IMR-90 (cell line): ENCODE measurements at regions not wholly inside any gene's neighbourhood (a gene's known extent, or its start where the extent isn't known, plus 50 kb on each side); places are given as distances from the start of the nearest gene placed in this dataset.

Experiments used
- ATAC-seq: fragments of 200-7000 bp; cut with Tn5 transposase; 2 replicates; pipeline ENCODE4 v1.9.1; 2020; ENCODE audit warnings: low read depth, mild to moderate bottlenecking, moderate library complexity
- BruUV-seq: library from RNA; stranded (reverse); fragments of 400-500 nt; replicated peaks from 2 replicates; lab custom pipeline; 2021; lab: Mats Ljungman, UMichigan
- CTCF ChIA-PET: fragments of 300-600 bp; formaldehyde crosslinking; extraction: SDS; loops from one replicate; lab custom pipeline; 2021; ENCODE audit warnings: antibody characterized with exemption; lab: Yijun Ruan, JAX
- POLR2A ChIA-PET: fragments of 300-600 bp; sonication (Branson Sonifier 250); formaldehyde crosslinking; loops from one replicate; lab custom pipeline; 2022; ENCODE audit warnings: antibody characterized with exemption; ENCODE audit not compliant: unreplicated experiment; lab: Charles Lee
- DNase-seq: peaks from one replicate; pipeline ENCODE4 v3.0.0; 2013
- H2AFZ ChIP-seq: replicated peaks from 2 replicates; pipeline ENCODE3; 2013; ENCODE audit warnings: low read length, mild to moderate bottlenecking; ENCODE audit not compliant: poor library complexity
- H2AK5ac ChIP-seq: 2 replicates; pipeline ENCODE4 v1.6.1; 2013; ENCODE audit warnings: low read depth, low read length, inconsistent platforms
- H2AK9ac ChIP-seq: replicated peaks from 2 replicates; pipeline ENCODE3; 2013; ENCODE audit warnings: mild to moderate bottlenecking, low read depth, low read length, moderate library complexity; ENCODE audit not compliant: poor library complexity
- H2BK120ac ChIP-seq: 2 replicates; pipeline ENCODE4 v1.6.1; 2013; ENCODE audit warnings: low read depth, low read length, inconsistent platforms
- H2BK15ac ChIP-seq: 3 replicates; pipeline ENCODE4 v1.6.1; 2013; ENCODE audit warnings: low read depth, low read length, inconsistent platforms
- H2BK20ac ChIP-seq: 2 replicates; pipeline ENCODE4 v1.6.1; 2013; ENCODE audit warnings: low read depth, mild to moderate bottlenecking, inconsistent platforms, low read length, moderate library complexity
- H2BK5ac ChIP-seq: 2 replicates; pipeline ENCODE4 v1.6.1; 2013; ENCODE audit warnings: mild to moderate bottlenecking, low read depth, low read length, inconsistent platforms; ENCODE audit not compliant: poor library complexity, severe bottlenecking
- H3K14ac ChIP-seq: replicated peaks from 2 replicates; pipeline ENCODE4 v1.6.1; 2013; ENCODE audit warnings: low read depth, low read length, inconsistent platforms
- H3K18ac ChIP-seq: 2 replicates; pipeline ENCODE4 v1.6.1; 2013; ENCODE audit warnings: low read depth, low read length, control low read depth
- H3K23ac ChIP-seq: 2 replicates; pipeline ENCODE4 v1.6.1; 2013; ENCODE audit warnings: low read depth, low read length, inconsistent platforms
- H3K27ac ChIP-seq: 2 replicates; pipeline ENCODE4 v1.5.1; 2013; ENCODE audit warnings: mild to moderate bottlenecking, control low read depth, low read length; ENCODE audit not compliant: insufficient read depth
- H3K27me3 ChIP-seq: 2 replicates; pipeline ENCODE4 v1.6.1; 2013; ENCODE audit warnings: low read length; ENCODE audit not compliant: control insufficient read depth, insufficient read depth
- H3K36me3 ChIP-seq: 2 replicates; pipeline ENCODE4 v1.6.1; 2013; ENCODE audit warnings: low read length, mixed read lengths; ENCODE audit not compliant: control insufficient read depth, insufficient read depth
- H3K4ac ChIP-seq: 2 replicates; pipeline ENCODE4 v1.6.1; 2013; ENCODE audit warnings: low read depth, low read length, inconsistent platforms
- H3K4me1 ChIP-seq: 2 replicates; pipeline ENCODE4 v1.6.1; 2013; ENCODE audit warnings: low read length, mixed read lengths; ENCODE audit not compliant: control insufficient read depth, insufficient read depth
- H3K4me2 ChIP-seq: 2 replicates; pipeline ENCODE4 v1.6.1; 2013; ENCODE audit warnings: low read depth, mild to moderate bottlenecking, control low read depth, low read length, moderate library complexity
- H3K4me3 ChIP-seq: 2 replicates; pipeline ENCODE4 v1.5.1; 2013; ENCODE audit warnings: low read depth, mild to moderate bottlenecking, control low read depth, low read length, moderate library complexity; ENCODE audit not compliant: insufficient read depth
- H3K56ac ChIP-seq: 2 replicates; pipeline ENCODE4 v1.6.1; 2013; ENCODE audit warnings: low read length, inconsistent platforms; ENCODE audit not compliant: insufficient read depth; ENCODE audit errors: extremely low read depth
- H3K79me1 ChIP-seq, 2 experiments: 2 replicates each; pipeline ENCODE4 v1.6.1; 2013; ENCODE audit warnings: low read length in 2 of 2, inconsistent platforms in 1 of 2, low read depth in 1 of 2
- H3K9ac ChIP-seq: 2 replicates; pipeline ENCODE4 v1.6.1; 2013; ENCODE audit warnings: low read depth, low read length, control low read depth
- H3K9me1 ChIP-seq: 2 replicates; pipeline ENCODE4 v1.6.1; 2013; ENCODE audit warnings: low read length, inconsistent platforms; ENCODE audit not compliant: insufficient read depth
- H3K9me3 ChIP-seq: 2 replicates; pipeline ENCODE4 v1.6.1; 2013; ENCODE audit warnings: low read length; ENCODE audit not compliant: control insufficient read depth, insufficient read depth
- H4K20me1 ChIP-seq: 2 replicates; pipeline ENCODE4 v1.6.1; 2013; ENCODE audit warnings: low read length, inconsistent platforms; ENCODE audit not compliant: insufficient read depth
- H4K5ac ChIP-seq: 2 replicates; pipeline ENCODE4 v1.6.1; 2013; ENCODE audit warnings: mild to moderate bottlenecking, low read depth, low read length, control low read depth
- H4K8ac ChIP-seq, 2 experiments: 2 replicates each; pipeline ENCODE4 v1.6.1; 2013; ENCODE audit warnings: low read depth in 2 of 2, low read length in 2 of 2, control low read depth in 1 of 2, inconsistent platforms in 1 of 2
- H4K91ac ChIP-seq: 2 replicates; pipeline ENCODE4 v1.6.1; 2013; ENCODE audit warnings: low read depth, low read length, inconsistent platforms; ENCODE audit not compliant: insufficient read depth
- BHLHE40 ChIP-seq: fragments of 150-350 bp; IDR thresholded peaks from 2 replicates; pipeline ENCODE4 v1.6.1; 2016; ENCODE audit warnings: mild to moderate bottlenecking, low read depth, low read length
- CEBPB ChIP-seq: IDR thresholded peaks from 2 replicates; pipeline ENCODE4 v1.6.1; 2012; ENCODE audit warnings: low read depth, low read length, improper control_type of control experiment
- CHD1 ChIP-seq: IDR thresholded peaks from 2 replicates; pipeline ENCODE4 v1.6.1; 2012; ENCODE audit warnings: low read depth, low read length, improper control_type of control experiment
- ELK1 ChIP-seq: fragments of 150-350 bp; IDR thresholded peaks from 2 replicates; pipeline ENCODE4 v1.6.1; 2016; ENCODE audit warnings: low read depth, mild to moderate bottlenecking, low read length, moderate library complexity, borderline replicate concordance
- MAFK ChIP-seq: IDR thresholded peaks from 2 replicates; pipeline ENCODE4 v1.6.1; 2012; ENCODE audit warnings: low read depth, low read length, improper control_type of control experiment
- MAZ ChIP-seq: IDR thresholded peaks from 2 replicates; pipeline ENCODE4 v1.6.1; 2012; ENCODE audit warnings: low read depth, mild to moderate bottlenecking, low read length, improper control_type of control experiment, moderate library complexity, borderline replicate concordance
- NFE2L2 ChIP-seq: fragments of 150-350 bp; IDR thresholded peaks from 2 replicates; pipeline ENCODE4 v1.6.1; 2016; ENCODE audit warnings: low read depth, mild to moderate bottlenecking, low read length
- POLR2A ChIP-seq: IDR thresholded peaks from 2 replicates; pipeline ENCODE4 v1.6.1; 2012; ENCODE audit warnings: mild to moderate bottlenecking, low read depth, low read length
- RAD21 ChIP-seq: IDR thresholded peaks from 2 replicates; pipeline ENCODE4 v1.6.1; 2012; ENCODE audit warnings: low read length, improper control_type of control experiment
- RCOR1 ChIP-seq: IDR thresholded peaks from 2 replicates; pipeline ENCODE4 v1.6.1; 2012; ENCODE audit warnings: mild to moderate bottlenecking, low read length, improper control_type of control experiment; ENCODE audit not compliant: insufficient replicate concordance
- RFX5 ChIP-seq: IDR thresholded peaks from 2 replicates; pipeline ENCODE4 v1.8.0; 2012; ENCODE audit warnings: low read depth, mild to moderate bottlenecking, low read length, moderate library complexity
- WGBS, 2 experiments: methylation state at CpG; one replicate each; pipeline versions ENCODE4 v1.1.5 to v1.1.7; 2013; ENCODE audit warnings: missing lambda C conversion rate in 2 of 2; ENCODE audit not compliant: insufficient read length in 1 of 2; ENCODE audit errors: extremely low coverage in 2 of 2; 5-methylcytosine and 5-hydroxymethylcytosine counted together
- dilution Hi-C: fragments of 300-500 bp; cut with HindIII; formaldehyde crosslinking; loops from one replicate; pipeline ENCODE4 v1.14.3; 2018; ENCODE audit warnings: low sequenced_read_pairs; ENCODE audit not compliant: unreplicated experiment
- in situ Hi-C: fragments of 300-500 bp; cut with MboI; formaldehyde crosslinking; loops from 3 replicates; pipeline ENCODE4 v1.14.3; 2019; ENCODE audit warnings: low sequenced_read_pairs, inconsistent platforms, mixed read lengths
- intact Hi-C: fragments of 100-400 bp; cut with micrococcal nuclease; formaldehyde crosslinking; loops from 2 replicates; pipeline ENCODE4 v1.10.0; 2022
- TF ChIP-seq, protein P1 (sequence below): conservative IDR thresholded peaks from 2 replicates; pipeline ENCODE4 v1.5.1; 2012; ENCODE audit warnings: mild to moderate bottlenecking, low read depth, low read length, improper control_type of control experiment
- TF ChIP-seq, protein P2 (sequence below): fragments of 150-350 bp; IDR thresholded peaks from 2 replicates; pipeline ENCODE4 v1.6.1; 2017; ENCODE audit warnings: mild to moderate bottlenecking, antibody characterized with exemption, low read length, low read depth

GRCh38 chr17:22300731-22301352 lies 608.5 kb downstream of the KCNJ18 start:
- DNase-seq: no peak
- ChIA-PET CTCF (no interaction called here), POLR2A (no interaction called here)
- Histone ChIP-seq H4K91ac (no peak overlapping the region), H2BK5ac (no peak overlapping the region), H3K14ac (no peak overlapping the region), H3K36me3 (no peaks in the 10 kb centered on the region), H3K4me3 (no peak overlapping the region), H3K4ac (no peak overlapping the region), H3K9me1 (no peaks in the 10 kb centered on the region), H3K79me1 (no peaks in the 10 kb centered on the region), H3K4me1 (no peaks in the 10 kb centered on the region), H3K23ac (no peak overlapping the region), H2AK9ac (no peak overlapping the region), H3K56ac (no peak overlapping the region), H3K18ac (no peak overlapping the region), H3K9ac (no peak overlapping the region), H3K27ac (no peak overlapping the region), H3K27me3 (no peaks in the 10 kb centered on the region), H3K4me2 (no peak overlapping the region), H4K5ac (no peak overlapping the region), H2AFZ (no peak overlapping the region), H2BK20ac (no peak overlapping the region), H2BK120ac (no peak overlapping the region), H4K8ac (no peak overlapping the region), H2BK15ac (no peak overlapping the region), H2AK5ac (no peak overlapping the region), H3K9me3 (peaks cover 48% of the 10 kb centered on the region), H4K20me1 (no peaks in the 10 kb centered on the region)
- in situ Hi-C loops: no loop called here
- intact Hi-C loops: no loop called here
- BruUV-seq: no TSS peak
- no peak for ATAC-seq
- TF ChIP-seq RCOR1 (no peak), BHLHE40 (no peak), CHD1 (no peak), ELK1 (no peak), MAFK (no peak), NFE2L2 (no peak), CEBPB (no peak), RFX5 (no peak), RAD21 (no peak), POLR2A (no peak), MAZ (no peak)
- TF ChIP-seq, protein P1, sequence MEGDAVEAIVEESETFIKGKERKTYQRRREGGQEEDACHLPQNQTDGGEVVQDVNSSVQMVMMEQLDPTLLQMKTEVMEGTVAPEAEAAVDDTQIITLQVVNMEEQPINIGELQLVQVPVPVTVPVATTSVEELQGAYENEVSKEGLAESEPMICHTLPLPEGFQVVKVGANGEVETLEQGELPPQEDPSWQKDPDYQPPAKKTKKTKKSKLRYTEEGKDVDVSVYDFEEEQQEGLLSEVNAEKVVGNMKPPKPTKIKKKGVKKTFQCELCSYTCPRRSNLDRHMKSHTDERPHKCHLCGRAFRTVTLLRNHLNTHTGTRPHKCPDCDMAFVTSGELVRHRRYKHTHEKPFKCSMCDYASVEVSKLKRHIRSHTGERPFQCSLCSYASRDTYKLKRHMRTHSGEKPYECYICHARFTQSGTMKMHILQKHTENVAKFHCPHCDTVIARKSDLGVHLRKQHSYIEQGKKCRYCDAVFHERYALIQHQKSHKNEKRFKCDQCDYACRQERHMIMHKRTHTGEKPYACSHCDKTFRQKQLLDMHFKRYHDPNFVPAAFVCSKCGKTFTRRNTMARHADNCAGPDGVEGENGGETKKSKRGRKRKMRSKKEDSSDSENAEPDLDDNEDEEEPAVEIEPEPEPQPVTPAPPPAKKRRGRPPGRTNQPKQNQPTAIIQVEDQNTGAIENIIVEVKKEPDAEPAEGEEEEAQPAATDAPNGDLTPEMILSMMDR: no peak
- TF ChIP-seq, protein P2, sequence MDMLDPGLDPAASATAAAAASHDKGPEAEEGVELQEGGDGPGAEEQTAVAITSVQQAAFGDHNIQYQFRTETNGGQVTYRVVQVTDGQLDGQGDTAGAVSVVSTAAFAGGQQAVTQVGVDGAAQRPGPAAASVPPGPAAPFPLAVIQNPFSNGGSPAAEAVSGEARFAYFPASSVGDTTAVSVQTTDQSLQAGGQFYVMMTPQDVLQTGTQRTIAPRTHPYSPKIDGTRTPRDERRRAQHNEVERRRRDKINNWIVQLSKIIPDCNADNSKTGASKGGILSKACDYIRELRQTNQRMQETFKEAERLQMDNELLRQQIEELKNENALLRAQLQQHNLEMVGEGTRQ: no peak
- dilution Hi-C loops: no loop called here
- WGBS, 2 experiments: 71% methylated on average over 22 of the region's 48 CpGs; no CpG with 5 or more reads in 1 of the 2 experiments
